Skeletal muscle satellite cell (primary cell): ENCODE measurements at regions not wholly inside any gene's neighbourhood (a gene's known extent, or its start where the extent isn't known, plus 50 kb on each side); places are given as distances from the start of the nearest gene placed in this dataset.
"Not testable (repeated sequence)": the region's sequence is repeated elsewhere in the genome, so short reads cannot be mapped to it uniquely, and the experiment has no call there.

ENCODE experiments used
- H3K27me3 ChIP-seq: 2 replicates; pipeline ENCODE4 v1.7.0; 2013; ENCODE audit warnings: low read length; ENCODE audit not compliant: control insufficient read depth, insufficient read depth
- H3K36me3 ChIP-seq: 2 replicates; pipeline ENCODE4 v1.7.0; 2013; ENCODE audit warnings: mild to moderate bottlenecking, control low read depth, low read length; ENCODE audit not compliant: insufficient read depth
- H3K4me1 ChIP-seq: 2 replicates; pipeline ENCODE4 v1.7.0; 2013; ENCODE audit warnings: low read length; ENCODE audit not compliant: control insufficient read depth, insufficient read depth
- H3K4me2 ChIP-seq: 2 replicates; pipeline ENCODE4 v1.7.0; 2013; ENCODE audit warnings: mild to moderate bottlenecking, low read length
- H3K4me3 ChIP-seq: 2 replicates; pipeline ENCODE4 v1.7.0; 2013; ENCODE audit warnings: low read length
- H3K9ac ChIP-seq: 2 replicates; pipeline ENCODE4 v1.7.0; 2013; ENCODE audit warnings: mild to moderate bottlenecking, low read depth, low read length, moderate library complexity
- H3K9me3 ChIP-seq: replicated peaks from 2 replicates; pipeline ENCODE4 v1.7.0; 2013; ENCODE audit warnings: mild to moderate bottlenecking, control low read depth, low read length

DNA sequence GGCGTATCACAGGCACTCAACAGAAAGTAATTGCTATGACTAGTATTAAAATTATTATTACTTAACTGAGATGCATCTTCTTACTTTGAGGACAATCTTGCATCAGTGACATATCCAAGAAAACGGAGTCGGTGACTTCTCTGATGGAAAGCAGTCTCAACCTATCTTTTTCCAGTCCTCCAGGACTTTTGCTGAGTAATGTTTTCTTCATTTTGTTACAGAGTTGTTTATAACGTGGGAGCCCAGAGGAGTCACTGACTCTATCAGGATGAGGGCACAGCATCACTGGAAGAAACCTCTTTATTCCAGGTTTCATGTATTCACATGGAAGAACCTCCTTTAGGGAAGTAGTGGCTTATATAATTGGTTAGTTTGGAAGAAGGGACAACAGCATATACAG lies 51.5 kb upstream of the MELK start:
- H3K4me1 ChIP-seq, result no peaks in the 10 kb centered on the region
- no peaks in the 10 kb centered on the region for H3K9me3 ChIP-seq
- H3K4me3 ChIP-seq, result no peak overlapping the region
- H3K36me3 ChIP-seq, result no peaks in the 10 kb centered on the region
- H3K9ac ChIP-seq, result no peak overlapping the region
- H3K27me3 ChIP-seq, result peaks cover 12% of the 10 kb centered on the region
- H3K4me2 ChIP-seq, result no peak overlapping the region

- Histone ChIP-seq H3K4me1 (no peaks in the 10 kb centered on the region), H3K4me3 (no peak overlapping the region), H3K9ac (no peak overlapping the region), H3K36me3 (no peaks in the 10 kb centered on the region), H3K9me3 (no peaks in the 10 kb centered on the region), H3K4me2 (no peak overlapping the region), H3K27me3 (peaks cover 23% of the 10 kb centered on the region)
Observed at GRCh38 chr9:36517131-36517530, 55.6 kb upstream of the MELK start.

- Histone ChIP-seq H3K27me3 (peaks cover 23% of the 10 kb centered on the region), H3K9me3 (no peaks in the 10 kb centered on the region), H3K4me2 (no peak overlapping the region), H3K9ac (no peak overlapping the region), H3K4me3 (no peak overlapping the region), H3K4me1 (no peaks in the 10 kb centered on the region), H3K36me3 (no peaks in the 10 kb centered on the region)
Observed at GRCh38 chr9:36504156-36504555, 68.5 kb upstream of the MELK start.

- Histone ChIP-seq H3K27me3 (peaks cover 21% of the 10 kb centered on the region), H3K36me3 (no peaks in the 10 kb centered on the region), H3K4me1 (no peaks in the 10 kb centered on the region)
Observed at GRCh38 chr9:36503172-36504088, 69.3 kb upstream of the MELK start.

GRCh38 chr9:36501727-36502126 lies 71.0 kb upstream of the MELK start:
- no peaks in the 10 kb centered on the region for H3K4me1 ChIP-seq
- no peak overlapping the region for H3K4me3 ChIP-seq
- no peak overlapping the region for H3K9ac ChIP-seq
- H3K36me3 ChIP-seq, result no peaks in the 10 kb centered on the region
- H3K27me3 ChIP-seq, result peaks cover 17% of the 10 kb centered on the region
- no peaks in the 10 kb centered on the region for H3K9me3 ChIP-seq
- H3K4me2 ChIP-seq, result no peak overlapping the region

More at GRCh38 chr9:36503172-36504088, 69.3 kb upstream of the MELK start:
- no peak overlapping the region for H3K4me3 ChIP-seq
- no peaks in the 10 kb centered on the region for H3K9me3 ChIP-seq
- H3K9ac ChIP-seq, result no peak overlapping the region
- H3K4me2 ChIP-seq, result no peak overlapping the region

GRCh38 chr9:36500931-36501330 lies 71.8 kb upstream of the MELK start:
- H3K36me3 ChIP-seq, H3K4me2 ChIP-seq, H3K9ac ChIP-seq, H3K4me1 ChIP-seq, H3K9me3 ChIP-seq, H3K4me3 ChIP-seq: not testable (repeated sequence)
- peaks cover 17% of the 10 kb centered on the region for H3K27me3 ChIP-seq

- H3K27me3 ChIP-seq, result peaks cover 20% of the 10 kb centered on the region
- H3K4me3 ChIP-seq, result no peak overlapping the region
- no peaks in the 10 kb centered on the region for H3K4me1 ChIP-seq
- H3K9ac ChIP-seq, result no peak overlapping the region
- H3K4me2 ChIP-seq, result no peak overlapping the region
- H3K36me3 ChIP-seq, result no peaks in the 10 kb centered on the region
- no peaks in the 10 kb centered on the region for H3K9me3 ChIP-seq
Observed at GRCh38 chr9:36499174-36499890, 73.4 kb upstream of the MELK start.

DNA sequence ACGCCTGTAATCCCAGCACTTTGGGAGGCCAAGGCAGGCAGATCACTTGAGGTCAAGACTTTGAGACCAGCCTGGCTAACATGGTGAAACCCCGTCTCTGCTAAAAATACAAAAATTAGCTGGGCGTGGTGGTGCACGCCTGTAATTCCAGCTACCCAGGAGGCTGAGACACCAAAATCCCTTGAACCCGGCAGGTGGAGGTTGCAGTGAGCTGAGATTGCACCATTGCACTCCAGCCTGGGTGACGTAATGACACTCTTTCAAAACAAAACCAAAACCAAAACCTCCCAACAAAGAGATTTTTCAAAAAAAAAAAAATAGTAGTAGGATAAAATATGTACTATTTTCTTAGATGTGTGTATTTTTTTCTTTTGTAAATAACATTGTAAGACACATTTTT lies 79.1 kb upstream of the MELK start:
- H3K9me3 ChIP-seq, H3K4me2 ChIP-seq, H3K4me3 ChIP-seq, H3K4me1 ChIP-seq, H3K36me3 ChIP-seq, H3K27me3 ChIP-seq, H3K9ac ChIP-seq: not testable (repeated sequence)

DNA sequence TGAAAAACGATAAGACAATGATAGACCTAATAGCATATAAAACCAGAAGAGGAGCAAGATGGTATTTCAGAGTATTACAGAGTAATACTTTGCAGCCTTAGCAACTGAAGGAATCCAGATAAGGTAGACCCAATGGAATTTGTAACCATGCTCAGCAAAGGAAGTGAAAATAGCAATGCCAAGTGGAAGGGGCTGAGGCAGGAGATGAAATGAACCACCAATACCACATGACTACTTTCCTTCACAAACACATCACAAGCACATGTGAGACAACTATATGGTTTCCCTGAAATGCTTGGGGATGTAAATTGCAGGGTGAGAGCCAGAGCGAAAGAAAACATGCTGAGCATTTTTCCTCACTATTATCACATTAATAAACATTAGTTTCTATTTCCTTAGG lies 79.8 kb upstream of the MELK start:
- Histone ChIP-seq H3K4me3 (no peak overlapping the region), H3K9me3 (no peaks in the 10 kb centered on the region), H3K4me1 (peaks cover 11% of the 10 kb centered on the region)

DNA sequence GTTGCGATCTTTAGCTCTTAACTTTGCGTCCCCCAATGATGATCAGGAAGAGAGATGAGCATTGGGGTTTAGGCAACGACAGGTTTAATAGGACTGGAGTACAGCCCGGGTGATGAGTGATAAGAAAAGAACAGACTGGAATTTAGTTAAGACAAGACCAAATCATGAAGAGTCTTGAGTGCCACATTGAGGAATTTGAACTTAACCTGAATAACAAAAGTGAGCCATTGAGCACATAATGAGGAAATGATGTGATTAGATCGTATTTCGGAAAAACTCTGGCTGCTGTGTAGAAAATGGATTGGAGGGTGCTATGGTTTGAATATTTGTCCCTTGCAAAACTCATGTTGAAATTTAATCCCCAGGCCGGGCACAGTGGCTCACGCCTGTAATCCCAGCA lies 83.2 kb upstream of the MELK start:
- Histone ChIP-seq H3K36me3 (no peaks in the 10 kb centered on the region), H3K4me2 (no peak overlapping the region), H3K4me3 (no peak overlapping the region), H3K9ac (no peak overlapping the region), H3K9me3 (no peaks in the 10 kb centered on the region), H3K4me1 (peaks cover 20% of the 10 kb centered on the region), H3K27me3 (no peaks in the 10 kb centered on the region)

More for the DNA sequence above, 79.8 kb upstream of the MELK start:
- H3K36me3 ChIP-seq, result no peaks in the 10 kb centered on the region
- no peak overlapping the region for H3K9ac ChIP-seq
- H3K27me3 ChIP-seq, result peaks cover 5% of the 10 kb centered on the region
- no peak overlapping the region for H3K4me2 ChIP-seq

- H3K9me3 ChIP-seq, result no peaks in the 10 kb centered on the region
- peak overlapping the region; percentile 73 for H3K4me3 ChIP-seq
- peak overlapping the region; percentile 93 for H3K4me2 ChIP-seq
- no peaks in the 10 kb centered on the region for H3K36me3 ChIP-seq
- H3K27me3 ChIP-seq, result no peaks in the 10 kb centered on the region
- H3K9ac ChIP-seq, result peak overlapping the region; percentile 96
- peaks cover 20% of the 10 kb centered on the region for H3K4me1 ChIP-seq
Observed at GRCh38 chr9:36488389-36488756, 84.3 kb upstream of the MELK start.
